A673 (cell line): ENCODE measurements at regions not wholly inside any gene's neighbourhood (a gene's known extent, or its start where the extent isn't known, plus 50 kb on each side); places are given as distances from the start of the nearest gene placed in this dataset.
A peak's percentile ranks its signal among the peaks of the same experiment; 100 is the strongest.

Experiments used
- BruUV-seq: library from RNA; stranded (reverse); fragments of 400-500 nt; replicated peaks from 2 replicates; lab custom pipeline; 2021; lab: Mats Ljungman, UMichigan
- CTCF ChIA-PET: fragments of 300-600 bp; sonication (Branson Sonifier 250); formaldehyde crosslinking; loops from one replicate; lab custom pipeline; 2022; ENCODE audit warnings: antibody characterized with exemption; lab: Charles Lee
- POLR2A ChIA-PET: fragments of 300-600 bp; sonication (Branson Sonifier 250); formaldehyde crosslinking; loops from one replicate; lab custom pipeline; 2022; ENCODE audit warnings: antibody characterized with exemption; ENCODE audit not compliant: low non-redundant PET; lab: Charles Lee
- DNase-seq: peaks from one replicate; pipeline ENCODE4 v3.0.0-alpha.2; 2015; ENCODE audit warnings: low spot score
- H3K27ac ChIP-seq: fragments of 200-600 bp; sonication (generic); 2 replicates; pipeline ENCODE4 v1.5.1; 2016; ENCODE audit warnings: mixed run types, low read depth, mild to moderate bottlenecking, mixed read lengths, antibody characterized with exemption, low read length; ENCODE audit not compliant: poor library complexity, severe bottlenecking
- H3K27me3 ChIP-seq: fragments of 200-600 bp; sonication (generic); replicated peaks from 2 replicates; pipeline ENCODE4 v1.6.1; 2017; ENCODE audit warnings: mixed run types, low read depth, mild to moderate bottlenecking, mixed read lengths, antibody characterized with exemption, low read length; ENCODE audit not compliant: insufficient read depth, poor library complexity
- H3K36me3 ChIP-seq: fragments of 200-600 bp; sonication (generic); 2 replicates; pipeline ENCODE4 v1.6.1; 2016; ENCODE audit warnings: mixed run types, mild to moderate bottlenecking, mixed read lengths, antibody characterized with exemption, low read length; ENCODE audit not compliant: insufficient read depth, poor library complexity, severe bottlenecking
- H3K4me1 ChIP-seq: fragments of 200-600 bp; sonication (generic); 2 replicates; pipeline ENCODE4 v1.6.1; 2017; ENCODE audit warnings: mixed run types, mild to moderate bottlenecking, mixed read lengths, antibody characterized with exemption, low read length; ENCODE audit not compliant: insufficient read depth, poor library complexity, severe bottlenecking
- H3K4me3 ChIP-seq: fragments of 200-600 bp; sonication (generic); 2 replicates; pipeline ENCODE4 v1.5.1; 2016; ENCODE audit warnings: low read depth, mixed run types, mild to moderate bottlenecking, mixed read lengths, low read length; ENCODE audit not compliant: poor library complexity, severe bottlenecking
- H3K9me3 ChIP-seq: fragments of 200-600 bp; sonication (generic); 2 replicates; pipeline ENCODE4 v1.6.1; 2016; ENCODE audit warnings: mixed run types, low read depth, mild to moderate bottlenecking, mixed read lengths, antibody characterized with exemption, low read length; ENCODE audit not compliant: poor library complexity, severe bottlenecking
- EZH2 ChIP-seq: fragments of 200-600 bp; sonication (generic); IDR thresholded peaks from 2 replicates; pipeline ENCODE4 v1.6.1; 2017; ENCODE audit warnings: borderline replicate concordance, low read depth, mild to moderate bottlenecking, mixed read lengths, antibody characterized with exemption, low read length; ENCODE audit not compliant: poor library complexity, severe bottlenecking
- intact Hi-C: fragments of 100-400 bp; cut with micrococcal nuclease; formaldehyde crosslinking; loops from one replicate; pipeline ENCODE4 v1.10.0; 2022; ENCODE audit not compliant: unreplicated experiment
- TF ChIP-seq, protein P1 (sequence below): fragments of 300-800, 200-600 bp; sonication (generic); conservative IDR thresholded peaks from 2 replicates; pipeline ENCODE4 v1.5.1; 2017; ENCODE audit warnings: low read depth, mild to moderate bottlenecking, antibody characterized with exemption, low read length, moderate library complexity, mixed read lengths

DNA sequence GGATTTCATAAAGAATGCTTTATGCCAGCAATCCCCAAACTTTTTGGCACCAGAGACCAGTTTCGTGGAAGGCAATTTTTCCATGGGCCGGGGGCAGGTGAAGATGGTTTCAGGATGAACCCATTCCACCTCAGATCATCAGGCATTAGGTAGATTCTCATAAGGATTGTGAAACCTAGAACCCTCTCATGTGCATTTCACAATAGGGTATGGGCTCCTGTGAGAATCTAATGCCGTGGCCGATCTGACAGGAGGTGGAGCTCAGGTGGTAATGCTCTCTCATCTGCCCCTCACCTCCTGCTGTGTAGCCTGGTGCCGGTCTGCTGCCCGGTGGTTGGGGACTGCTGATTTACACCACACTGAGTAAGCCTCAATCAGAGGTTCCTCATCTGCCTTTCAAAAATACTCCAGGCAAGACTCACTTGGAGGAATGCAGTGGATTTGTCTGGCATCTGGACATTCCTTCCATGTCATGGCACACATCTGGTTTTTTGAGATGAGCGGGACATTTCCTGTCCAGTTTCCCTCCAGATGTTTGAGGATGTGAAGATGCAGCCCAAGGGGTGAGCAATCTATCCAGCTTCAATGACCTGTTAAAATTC lies 185.8 kb downstream of the VAPA start:
- no peak overlapping the region for H3K4me3 ChIP-seq
- CTCF ChIA-PET, result no interaction called here
- POLR2A ChIA-PET, result no interaction called here
- BruUV-seq, result no TSS peak
- intact Hi-C loops, result loop anchor here (10.0 kb wide), 1 partner anchor 125 kb away; no protein-coding TSS in a partner anchor
- no peak overlapping the region for H3K27ac ChIP-seq
- H3K9me3 ChIP-seq, result no peaks in the 10 kb centered on the region
- H3K4me1 ChIP-seq, result peaks cover 22% of the 10 kb centered on the region
- no peak for TF ChIP-seq EZH2
- TF ChIP-seq, protein P1, sequence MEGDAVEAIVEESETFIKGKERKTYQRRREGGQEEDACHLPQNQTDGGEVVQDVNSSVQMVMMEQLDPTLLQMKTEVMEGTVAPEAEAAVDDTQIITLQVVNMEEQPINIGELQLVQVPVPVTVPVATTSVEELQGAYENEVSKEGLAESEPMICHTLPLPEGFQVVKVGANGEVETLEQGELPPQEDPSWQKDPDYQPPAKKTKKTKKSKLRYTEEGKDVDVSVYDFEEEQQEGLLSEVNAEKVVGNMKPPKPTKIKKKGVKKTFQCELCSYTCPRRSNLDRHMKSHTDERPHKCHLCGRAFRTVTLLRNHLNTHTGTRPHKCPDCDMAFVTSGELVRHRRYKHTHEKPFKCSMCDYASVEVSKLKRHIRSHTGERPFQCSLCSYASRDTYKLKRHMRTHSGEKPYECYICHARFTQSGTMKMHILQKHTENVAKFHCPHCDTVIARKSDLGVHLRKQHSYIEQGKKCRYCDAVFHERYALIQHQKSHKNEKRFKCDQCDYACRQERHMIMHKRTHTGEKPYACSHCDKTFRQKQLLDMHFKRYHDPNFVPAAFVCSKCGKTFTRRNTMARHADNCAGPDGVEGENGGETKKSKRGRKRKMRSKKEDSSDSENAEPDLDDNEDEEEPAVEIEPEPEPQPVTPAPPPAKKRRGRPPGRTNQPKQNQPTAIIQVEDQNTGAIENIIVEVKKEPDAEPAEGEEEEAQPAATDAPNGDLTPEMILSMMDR, result no peak
- no peak for DNase-seq
- H3K36me3 ChIP-seq, result no peaks in the 10 kb centered on the region
- no peaks in the 10 kb centered on the region for H3K27me3 ChIP-seq

DNA sequence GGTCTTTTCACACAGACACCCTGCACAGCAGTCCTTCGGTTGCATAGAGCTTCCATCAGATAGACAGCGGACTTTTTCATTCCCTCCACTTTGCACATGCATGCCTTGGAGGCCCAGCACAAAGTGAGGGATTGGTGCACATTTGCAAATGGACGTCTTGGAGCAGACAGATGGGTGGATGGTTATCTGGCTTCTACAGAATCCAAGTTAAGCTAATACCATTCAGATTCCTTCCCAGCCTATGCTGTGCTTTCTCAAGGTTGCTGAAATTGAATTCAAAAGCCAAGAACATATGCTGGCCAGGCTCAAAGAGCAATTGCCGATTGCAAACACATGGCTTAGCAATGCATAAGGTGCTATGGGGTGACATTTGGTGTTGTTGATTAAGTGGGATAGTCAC lies 186.4 kb downstream of the VAPA start:
- H3K4me1 ChIP-seq, result peaks cover 22% of the 10 kb centered on the region

DNA sequence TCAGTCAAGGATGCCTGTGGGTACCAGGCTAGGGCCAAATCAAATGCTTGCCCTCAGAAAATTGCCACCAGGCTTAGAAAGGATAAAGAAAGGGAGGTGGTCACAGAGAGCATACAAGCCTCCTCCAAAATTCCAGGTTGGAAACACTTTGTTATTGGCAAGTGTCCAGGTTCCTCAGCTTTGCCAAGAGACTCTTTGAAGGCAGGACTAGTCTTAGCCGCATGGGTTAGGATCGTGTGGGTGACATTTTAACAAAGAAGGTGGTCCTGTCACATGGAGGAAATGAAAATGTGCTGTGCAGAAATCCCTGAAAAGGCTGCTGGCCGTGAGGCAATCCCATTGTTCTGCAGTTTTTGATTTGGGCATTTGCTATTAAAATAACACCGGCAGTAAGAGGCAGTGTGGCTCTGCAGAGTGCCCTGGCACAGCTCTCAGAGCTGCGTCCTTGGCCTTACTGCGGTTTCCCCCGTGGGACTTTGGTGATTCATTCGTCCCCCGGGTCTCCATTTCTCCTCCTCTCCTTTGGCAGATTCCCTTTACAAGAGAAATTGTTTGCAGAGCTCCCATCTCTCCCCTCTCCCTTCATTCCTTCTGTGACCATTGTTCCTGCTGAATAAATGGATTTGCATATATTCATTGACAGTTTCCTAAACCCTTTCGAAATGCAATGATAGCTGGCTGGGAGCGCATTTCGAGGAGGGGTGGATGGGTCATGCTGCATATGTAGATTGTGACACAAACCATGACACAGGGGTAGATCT lies 187.3 kb downstream of the VAPA start:
- ChIA-PET CTCF (no interaction called here), POLR2A (no interaction called here)
- H3K27me3 ChIP-seq, result no peaks in the 10 kb centered on the region
- no TSS peak for BruUV-seq
- peak overlapping the region; percentile 7 for H3K4me3 ChIP-seq
- no peaks in the 10 kb centered on the region for H3K36me3 ChIP-seq
- intact Hi-C loops, result loop anchor here (10.0 kb wide), 1 partner anchor 126 kb away; no protein-coding TSS in a partner anchor
- peaks cover 14% of the 10 kb centered on the region for H3K9me3 ChIP-seq
- peaks cover 22% of the 10 kb centered on the region for H3K4me1 ChIP-seq
- TF ChIP-seq EZH2, result no peak
- TF ChIP-seq, protein P1, result peak; percentile 28; the same call in 1 of the 2 replicates
- peak overlapping the region; percentile 47 for H3K27ac ChIP-seq
- DNase-seq, result peak; percentile 91

More for the DNA sequence above, 186.4 kb downstream of the VAPA start:
- H3K9me3 ChIP-seq, result peaks cover 5% of the 10 kb centered on the region
- no peaks in the 10 kb centered on the region for H3K27me3 ChIP-seq
- H3K36me3 ChIP-seq, result no peaks in the 10 kb centered on the region
- no peak for DNase-seq
- CTCF ChIA-PET, result no interaction called here
- H3K4me3 ChIP-seq, result no peak overlapping the region
- intact Hi-C loops, result loop anchor here (10.0 kb wide), 1 partner anchor 125 kb away; no protein-coding TSS in a partner anchor
- no peak for TF ChIP-seq EZH2
- TF ChIP-seq, protein P1, result no peak
- no peak overlapping the region for H3K27ac ChIP-seq
- BruUV-seq, result no TSS peak
- POLR2A ChIA-PET, result no interaction called here
